GM18502 (cell line): ENCODE measurements at regions not wholly inside any gene's neighbourhood (a gene's known extent, or its start where the extent isn't known, plus 50 kb on each side); places are given as distances from the start of the nearest gene placed in this dataset.

Experiments used
- ATAC-seq: cut with Tn5 transposase; IDR thresholded peaks from one replicate; pipeline ENCODE4 v1.9.1; 2021; ENCODE audit warnings: mild to moderate bottlenecking; ENCODE audit not compliant: unreplicated experiment, poor library complexity

DNA sequence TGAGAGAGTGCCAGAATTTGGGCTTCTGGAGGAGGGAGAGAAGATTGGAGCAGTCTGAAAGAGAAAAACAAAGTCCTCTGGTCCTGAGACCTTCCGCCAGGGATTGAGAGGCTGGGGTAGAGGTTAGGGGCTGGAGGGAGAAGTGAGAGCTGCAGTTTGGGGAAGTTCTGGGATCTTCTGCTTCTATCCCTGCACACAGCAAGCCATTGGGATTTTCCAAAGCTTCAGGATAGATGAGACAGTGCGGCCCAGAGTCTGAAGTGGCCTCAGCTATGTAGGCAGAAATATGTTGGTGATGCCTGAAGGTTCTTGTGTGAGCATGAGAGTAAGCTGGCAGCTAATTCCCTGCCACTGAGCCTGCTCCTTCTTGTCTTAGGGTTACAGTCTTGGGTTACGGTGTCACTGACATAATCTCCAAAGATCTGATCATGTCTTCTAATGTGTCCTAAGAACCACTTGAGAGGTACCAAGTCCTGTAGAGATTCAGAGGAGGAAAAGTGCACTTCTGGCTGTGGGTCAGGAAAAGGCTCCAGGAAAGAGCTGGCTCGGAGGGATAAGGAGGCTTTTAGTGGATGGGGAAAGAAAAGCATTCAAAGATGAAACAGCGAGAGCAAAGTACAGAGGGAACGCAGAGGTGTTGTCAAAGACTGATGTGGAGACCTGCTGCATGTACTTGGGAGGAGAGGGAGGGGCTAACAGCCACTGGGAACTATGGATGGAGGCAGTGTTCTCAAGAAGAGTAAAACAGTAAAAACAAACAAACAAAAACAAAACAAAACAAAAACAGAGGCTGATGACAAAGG lies 131.1 kb upstream of the MYLIP start:
- no peak for ATAC-seq

GRCh38 chr6:15996030-15996429 lies 132.9 kb upstream of the MYLIP start:
- ATAC-seq = no peak

- ATAC-seq = no peak
Observed at GRCh38 chr6:15995493-15995892, 133.4 kb upstream of the MYLIP start.

DNA sequence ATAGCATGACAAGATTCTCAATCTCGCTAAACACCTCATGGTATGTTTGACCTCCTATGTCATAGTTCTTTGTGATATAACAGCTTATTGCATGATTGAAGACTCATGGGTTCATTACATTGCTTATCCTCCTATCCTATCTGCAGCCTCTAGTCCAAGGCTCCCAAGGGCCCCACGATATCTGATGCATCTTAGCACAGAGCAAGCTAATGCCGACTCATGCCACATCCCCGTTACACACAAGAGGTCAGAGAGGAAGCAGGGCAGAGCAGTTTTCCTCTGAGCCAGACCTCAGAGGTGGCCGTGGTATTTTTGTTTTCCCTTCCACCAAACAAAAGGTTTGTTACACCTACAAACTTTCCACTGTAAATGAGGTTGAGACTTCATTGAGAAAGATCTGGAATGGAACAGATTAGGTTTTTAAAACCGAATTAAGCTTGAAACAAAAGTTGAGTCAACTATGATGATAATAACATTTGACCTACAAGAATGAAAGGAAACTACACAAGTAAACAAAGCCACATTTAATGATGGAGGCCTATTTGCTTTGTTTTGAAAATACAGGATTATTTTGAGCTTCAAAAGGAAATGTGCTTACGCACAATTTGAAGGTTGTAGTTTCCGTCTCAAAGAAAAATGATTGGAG lies 133.9 kb upstream of the MYLIP start:
- ATAC-seq = no peak

DNA sequence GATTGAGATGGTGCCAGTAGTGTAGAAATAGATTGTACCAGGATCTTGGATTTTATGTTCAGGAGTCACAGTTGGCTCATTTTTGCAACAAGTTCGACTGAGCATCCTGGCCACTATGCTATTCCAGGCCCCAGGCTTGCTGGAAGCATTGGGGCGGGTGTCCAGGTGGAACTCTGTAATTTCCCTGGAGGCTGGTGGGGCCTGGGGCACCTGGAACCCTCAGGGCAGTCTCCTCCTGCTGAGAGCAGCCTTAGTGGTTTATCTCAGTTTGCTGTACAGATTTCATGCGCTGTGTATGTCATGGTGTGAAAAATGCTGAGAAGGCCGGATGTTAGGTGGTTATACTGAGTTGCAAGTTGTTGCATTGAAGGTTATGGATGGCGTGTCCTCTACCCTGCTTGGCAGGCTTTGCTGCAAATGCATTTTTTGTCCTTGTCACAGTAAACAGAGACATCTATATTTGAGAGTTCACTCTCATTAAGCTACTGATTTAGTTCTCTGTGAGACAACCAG lies 135.1 kb upstream of the MYLIP start:
- no peak for ATAC-seq

- ATAC-seq = no peak
Observed at GRCh38 chr6:15990179-15990578, 138.7 kb upstream of the MYLIP start.

- peak; percentile 86 for ATAC-seq
Observed at GRCh38 chr6:15989397-15989796, 139.5 kb upstream of the MYLIP start.

GRCh38 chr6:15987569-15987968 lies 141.3 kb upstream of the MYLIP start:
- no peak for ATAC-seq

GRCh38 chr6:15986027-15986629 lies 142.8 kb upstream of the MYLIP start:
- no peak for ATAC-seq

- no peak for ATAC-seq
Observed at GRCh38 chr6:15985379-15985959, 143.4 kb upstream of the MYLIP start.

GRCh38 chr6:15981956-15982355 lies 146.9 kb upstream of the MYLIP start:
- no peak for ATAC-seq

- ATAC-seq = no peak
Observed at GRCh38 chr6:15980801-15981200, 148.1 kb upstream of the MYLIP start.

DNA sequence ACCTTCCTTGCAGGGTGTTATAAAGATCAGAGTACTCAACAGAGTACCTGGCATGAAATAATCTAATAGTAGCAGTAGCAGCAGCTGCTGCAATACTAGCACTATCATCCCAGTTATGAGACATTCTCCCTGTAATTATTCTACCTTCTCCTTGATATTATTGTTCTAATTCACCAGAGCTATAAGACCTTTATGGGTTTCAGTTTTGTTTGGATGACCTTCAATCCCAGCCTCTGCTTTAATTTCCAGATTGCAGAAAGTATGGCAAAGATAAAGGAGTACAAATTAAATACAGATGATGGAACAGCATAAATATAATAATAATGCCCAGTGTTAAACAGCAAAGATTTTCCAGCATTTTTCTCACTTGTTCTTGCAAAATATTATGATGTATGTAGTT lies 150.5 kb upstream of the MYLIP start:
- ATAC-seq = no peak

GRCh38 chr6:15977050-15977449 lies 151.8 kb upstream of the MYLIP start:
- no peak for ATAC-seq

- ATAC-seq = no peak
Observed at GRCh38 chr6:15974817-15975216, 154.1 kb upstream of the MYLIP start.

DNA sequence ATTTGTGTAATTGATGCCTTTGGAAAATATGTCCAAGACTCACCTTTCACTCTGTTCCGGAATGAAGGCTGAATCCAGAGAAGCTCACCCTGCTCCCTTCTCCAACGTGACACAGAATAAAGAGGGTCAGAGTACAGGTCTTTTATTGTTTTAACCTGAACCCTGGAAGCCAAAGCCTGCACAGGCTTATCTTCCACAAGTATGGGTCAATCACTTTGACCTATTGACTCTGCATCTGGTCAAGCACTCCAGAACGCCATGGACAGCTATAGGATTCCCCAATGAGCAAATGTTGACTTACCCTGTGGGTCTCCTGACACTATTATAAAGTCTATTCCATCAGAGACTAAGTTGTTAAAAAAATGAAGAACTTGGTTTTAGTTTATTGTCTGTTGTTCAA lies 158.4 kb upstream of the MYLIP start:
- no peak for ATAC-seq

- no peak for ATAC-seq
Observed at GRCh38 chr6:15969236-15969778, 159.6 kb upstream of the MYLIP start.

DNA sequence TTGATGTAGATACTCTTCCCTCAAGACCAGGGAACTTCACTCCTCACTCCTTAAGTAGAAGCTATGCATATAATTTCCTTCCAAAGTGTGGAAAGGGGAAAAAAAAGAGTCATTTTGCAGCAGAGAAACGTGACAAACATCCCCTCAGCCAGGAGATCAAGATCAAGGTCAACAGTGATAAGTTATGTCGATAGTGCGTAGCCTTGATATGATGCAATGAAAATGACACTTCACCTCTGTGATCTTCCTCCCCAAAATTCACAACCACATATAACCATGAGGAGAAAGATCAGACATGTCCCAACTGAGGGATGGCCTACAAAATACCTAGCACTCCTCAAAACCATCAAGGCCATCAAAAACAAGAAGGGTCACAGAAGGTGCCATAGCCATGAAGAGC lies 160.4 kb upstream of the MYLIP start:
- no peak for ATAC-seq

GRCh38 chr6:15966000-15966520 lies 162.8 kb upstream of the MYLIP start:
- ATAC-seq = no peak

DNA sequence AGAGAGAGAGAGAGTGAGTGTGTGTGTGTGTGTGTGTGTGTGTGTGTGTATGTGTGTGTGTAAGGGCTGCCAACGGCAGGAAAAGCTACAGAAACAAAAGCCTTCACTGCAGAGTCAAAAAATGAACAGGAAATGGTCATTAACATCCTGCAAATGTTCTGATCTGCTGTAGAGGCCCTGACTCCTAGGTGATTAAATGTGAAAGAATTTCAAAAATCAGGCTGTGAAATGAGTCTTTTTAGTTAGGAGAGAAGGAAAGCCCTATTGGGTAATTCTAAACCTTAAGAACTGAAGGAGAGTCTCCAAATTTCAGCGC lies 166.5 kb upstream of the MYLIP start:
- ATAC-seq = peak; percentile 55
